PC-9 (cell line): ENCODE measurements at regions not wholly inside any gene's neighbourhood (a gene's known extent, or its start where the extent isn't known, plus 50 kb on each side); places are given as distances from the start of the nearest gene placed in this dataset.

Source experiments
- CTCF ChIP-seq: fragments of 200-600 bp; sonication (generic); conservative IDR thresholded peaks from 2 replicates; pipeline ENCODE4 v1.6.1; 2017; ENCODE audit warnings: mixed run types, antibody characterized with exemption, mild to moderate bottlenecking, moderate library complexity
- EZH2 ChIP-seq: fragments of 200-600 bp; sonication (generic); IDR thresholded peaks from 2 replicates; pipeline ENCODE4 v1.8.0; 2017; ENCODE audit warnings: antibody characterized with exemption, low read depth

- TF ChIP-seq CTCF (no peak), EZH2 (no peak)
Observed at GRCh38 chr16:48914070-48914469, 304.1 kb upstream of the N4BP1 start.
